ENCODE measurements at regions not wholly inside any gene's neighbourhood (a gene's known extent, or its start where the extent isn't known, plus 50 kb on each side); places are given as distances from the start of the nearest gene placed in this dataset.
"Not testable (repeated sequence)": the region's sequence is repeated elsewhere in the genome, so short reads cannot be mapped to it uniquely, and the experiment has no call there.

GRCh38 chr6:115054242-115054641 is 711.4 kb upstream of the HS3ST5 start:
- intact Hi-C loops (cut with DNase I); DNase-seq (ENCODE audit: low spot score): not testable (repeated sequence)

- intact Hi-C loops (cut with DNase I): no loop called here
Observed at GRCh38 chr6:115053169-115053860, 710.5 kb upstream of the HS3ST5 start.

GRCh38 chr6:115016593-115016992 is 673.8 kb upstream of the HS3ST5 start:
- no peak for DNase-seq (ENCODE audit: low spot score)
- intact Hi-C loops (cut with DNase I): no loop called here

More at GRCh38 chr6:115053169-115053860, 710.5 kb upstream of the HS3ST5 start:
- no peak for DNase-seq (ENCODE audit: low spot score)

- no peak for DNase-seq (ENCODE audit: low spot score)
- intact Hi-C loops (cut with DNase I): no loop called here
Observed at GRCh38 chr6:115004982-115005381, 662.2 kb upstream of the HS3ST5 start.

- intact Hi-C loops (cut with DNase I): no loop called here
- DNase-seq (ENCODE audit: low spot score): no peak
Observed at GRCh38 chr6:115004204-115004603, 661.4 kb upstream of the HS3ST5 start.

GRCh38 chr6:115001731-115002350 is 659.0 kb upstream of the HS3ST5 start:
- intact Hi-C loops (cut with DNase I): no loop called here
- no peak for DNase-seq (ENCODE audit: low spot score)

- no peak for DNase-seq (ENCODE audit: low spot score)
- intact Hi-C loops (cut with DNase I): no loop called here
Observed at GRCh38 chr6:115000736-115001135, 657.9 kb upstream of the HS3ST5 start.

- intact Hi-C loops (cut with DNase I): no loop called here
- DNase-seq (ENCODE audit: low spot score): no peak
Observed at GRCh38 chr6:114998492-114998891, 655.7 kb upstream of the HS3ST5 start.

GRCh38 chr6:114997813-114998292 is 655.0 kb upstream of the HS3ST5 start:
- intact Hi-C loops (cut with DNase I): no loop called here

GRCh38 chr6:114995526-114995925 is 652.7 kb upstream of the HS3ST5 start:
- no peak for DNase-seq (ENCODE audit: low spot score)
- intact Hi-C loops (cut with DNase I): no loop called here

More at GRCh38 chr6:114997813-114998292, 655.0 kb upstream of the HS3ST5 start:
- no peak for DNase-seq (ENCODE audit: low spot score)

- no peak for DNase-seq (ENCODE audit: low spot score)
- intact Hi-C loops (cut with DNase I): no loop called here
Observed at GRCh38 chr6:114989279-114989964, 646.6 kb upstream of the HS3ST5 start.

- intact Hi-C loops (cut with DNase I): no loop called here
- no peak for DNase-seq (ENCODE audit: low spot score)
Observed at GRCh38 chr6:114987281-114987680, 644.5 kb upstream of the HS3ST5 start.

GRCh38 chr6:114955363-114955762 is 612.5 kb upstream of the HS3ST5 start:
- intact Hi-C loops (cut with DNase I): no loop called here
- DNase-seq (ENCODE audit: low spot score): no peak

- no peak for DNase-seq (ENCODE audit: low spot score)
- intact Hi-C loops (cut with DNase I): no loop called here
Observed at GRCh38 chr6:114952229-114952628, 609.4 kb upstream of the HS3ST5 start.

GRCh38 chr6:114945392-114945791 is 602.6 kb upstream of the HS3ST5 start:
- no peak for DNase-seq (ENCODE audit: low spot score)

GRCh38 chr6:114941078-114941477 is 598.3 kb upstream of the HS3ST5 start:
- DNase-seq (ENCODE audit: low spot score): no peak
- intact Hi-C loops (cut with DNase I): no loop called here

More at GRCh38 chr6:114945392-114945791, 602.6 kb upstream of the HS3ST5 start:
- intact Hi-C loops (cut with DNase I): no loop called here

- intact Hi-C loops (cut with DNase I): no loop called here
- DNase-seq (ENCODE audit: low spot score): no peak
Observed at GRCh38 chr6:114940181-114940580, 597.4 kb upstream of the HS3ST5 start.

- intact Hi-C loops (cut with DNase I): no loop called here
- DNase-seq (ENCODE audit: low spot score): no peak
Observed at GRCh38 chr6:114939630-114940029, 596.8 kb upstream of the HS3ST5 start.

GRCh38 chr6:114936080-114936479 is 593.3 kb upstream of the HS3ST5 start:
- intact Hi-C loops (cut with DNase I): no loop called here
- no peak for DNase-seq (ENCODE audit: low spot score)

- no peak for DNase-seq (ENCODE audit: low spot score)
- intact Hi-C loops (cut with DNase I): no loop called here
Observed at GRCh38 chr6:114934079-114934478, 591.3 kb upstream of the HS3ST5 start.

Measured in posterior vena cava (tissue), 2 donors.